SU-DHL-6 (cell line): ENCODE measurements at regions not wholly inside any gene's neighbourhood (a gene's known extent, or its start where the extent isn't known, plus 50 kb on each side); places are given as distances from the start of the nearest gene placed in this dataset.
"Not testable (repeated sequence)": the region's sequence is repeated elsewhere in the genome, so short reads cannot be mapped to it uniquely, and the experiment has no call there.

Source experiments
- EZH2phosphoT487 ChIP-seq: fragments of 200-600 bp; sonication (generic), shearing (Covaris generic); conservative IDR thresholded peaks from 2 replicates; pipeline ENCODE4 v1.6.1; 2018; ENCODE audit warnings: mild to moderate bottlenecking, antibody characterized with exemption, low read length, moderate library complexity, mixed read lengths
- TF ChIP-seq, protein P1 (sequence below): fragments of 200-600 bp; sonication (generic); IDR thresholded peaks from one replicate; pipeline ENCODE4 v1.5.1; 2017; ENCODE audit warnings: antibody characterized with exemption, mild to moderate bottlenecking, low read length, moderate library complexity; ENCODE audit not compliant: insufficient read depth, poor library complexity, severe bottlenecking

- TF ChIP-seq, protein P1, sequence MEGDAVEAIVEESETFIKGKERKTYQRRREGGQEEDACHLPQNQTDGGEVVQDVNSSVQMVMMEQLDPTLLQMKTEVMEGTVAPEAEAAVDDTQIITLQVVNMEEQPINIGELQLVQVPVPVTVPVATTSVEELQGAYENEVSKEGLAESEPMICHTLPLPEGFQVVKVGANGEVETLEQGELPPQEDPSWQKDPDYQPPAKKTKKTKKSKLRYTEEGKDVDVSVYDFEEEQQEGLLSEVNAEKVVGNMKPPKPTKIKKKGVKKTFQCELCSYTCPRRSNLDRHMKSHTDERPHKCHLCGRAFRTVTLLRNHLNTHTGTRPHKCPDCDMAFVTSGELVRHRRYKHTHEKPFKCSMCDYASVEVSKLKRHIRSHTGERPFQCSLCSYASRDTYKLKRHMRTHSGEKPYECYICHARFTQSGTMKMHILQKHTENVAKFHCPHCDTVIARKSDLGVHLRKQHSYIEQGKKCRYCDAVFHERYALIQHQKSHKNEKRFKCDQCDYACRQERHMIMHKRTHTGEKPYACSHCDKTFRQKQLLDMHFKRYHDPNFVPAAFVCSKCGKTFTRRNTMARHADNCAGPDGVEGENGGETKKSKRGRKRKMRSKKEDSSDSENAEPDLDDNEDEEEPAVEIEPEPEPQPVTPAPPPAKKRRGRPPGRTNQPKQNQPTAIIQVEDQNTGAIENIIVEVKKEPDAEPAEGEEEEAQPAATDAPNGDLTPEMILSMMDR, result not testable (repeated sequence)
- TF ChIP-seq EZH2phosphoT487, result not testable (repeated sequence)
Observed at GRCh38 chr6:121703129-121703528, 267.7 kb downstream of the GJA1 start.
